ENCODE measurements at regions not wholly inside any gene's neighbourhood (a gene's known extent, or its start where the extent isn't known, plus 50 kb on each side); places are given as distances from the start of the nearest gene placed in this dataset.

DNA sequence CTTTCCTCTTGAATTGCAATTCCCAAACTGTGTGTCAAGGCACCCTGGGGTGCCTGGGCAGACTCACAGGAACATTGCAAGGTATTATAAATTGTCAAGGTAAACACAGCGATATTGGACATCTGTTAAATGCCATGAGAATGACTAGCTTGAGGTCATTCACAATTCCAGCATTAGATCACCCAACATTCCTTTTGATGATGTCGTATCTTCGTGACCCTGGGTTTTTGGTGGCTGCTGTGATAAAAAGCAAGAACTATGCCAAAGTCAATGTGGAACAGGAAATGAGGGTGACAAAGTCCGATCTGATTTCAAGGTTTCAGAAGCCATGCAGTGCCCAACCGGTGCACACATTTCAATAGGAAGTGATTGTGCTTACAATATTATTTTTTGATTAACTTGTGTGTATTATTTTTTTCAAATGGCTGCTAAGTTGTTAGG, 458.4 kb downstream of the MIAT start:
- Mint-ChIP-seq H3K4me1 (no peaks in the 10 kb centered on the region), H3K36me3 (no peaks in the 10 kb centered on the region), H3K4me3 (no peak overlapping the region), H3K9me3 (no peaks in the 10 kb centered on the region), H3K27ac (no peak overlapping the region)
- DNase-seq (ENCODE audit: low spot score in 2 of 2): no peak
- no peak for ATAC-seq

DNA sequence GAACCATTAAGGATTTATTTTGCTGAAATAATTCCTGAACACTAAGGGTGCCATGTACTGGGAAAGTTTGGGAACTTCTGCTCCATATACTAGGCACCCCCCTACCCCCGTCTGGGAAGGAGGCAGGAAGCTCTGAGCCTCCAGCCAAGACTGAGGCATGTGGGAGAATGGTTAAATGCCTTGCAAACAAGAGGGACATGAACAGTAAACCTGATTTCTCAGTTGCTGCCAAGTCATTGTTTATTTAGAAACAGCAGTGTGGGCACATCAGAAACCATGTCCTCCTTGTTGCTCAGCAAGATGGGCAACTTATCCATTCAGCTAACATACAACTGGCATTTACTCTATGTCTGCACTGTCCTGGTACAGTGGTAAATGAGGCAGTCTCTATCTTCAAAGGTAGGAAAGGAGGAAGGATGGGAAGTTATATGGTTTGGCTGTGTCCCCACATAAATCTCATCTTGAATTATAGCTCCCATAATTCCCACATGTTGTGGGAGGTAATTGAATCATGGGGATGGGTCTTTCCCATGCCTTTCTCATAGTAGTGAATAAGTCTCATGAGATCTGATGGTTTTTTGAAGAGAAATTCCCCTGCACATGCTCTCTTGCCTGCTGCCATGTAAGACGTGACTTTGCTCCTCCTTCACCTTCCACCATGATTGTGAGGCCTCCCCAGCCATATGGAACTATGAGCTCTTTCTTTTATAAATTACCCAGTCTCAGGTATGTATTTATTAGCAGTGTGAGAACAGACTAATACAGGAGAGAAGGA, 459.1 kb downstream of the MIAT start:
- H3K36me3 Mint-ChIP-seq: no peaks in the 10 kb centered on the region
- no peak overlapping the region for H3K27ac Mint-ChIP-seq
- no peak for DNase-seq (ENCODE audit: low spot score in 2 of 2)
- H3K4me1 Mint-ChIP-seq: no peaks in the 10 kb centered on the region
- H3K9me3 Mint-ChIP-seq: no peaks in the 10 kb centered on the region
- no peak overlapping the region for H3K4me3 Mint-ChIP-seq
- no peak for ATAC-seq

- peak; percentile 13 for ATAC-seq
- no peak overlapping the region for H3K27ac Mint-ChIP-seq
These were observed 462.6 kb downstream of the MIAT start for GRCh38 chr22:27120036-27120435.

GRCh38 chr22:27122574-27122973, 465.2 kb downstream of the MIAT start:
- H3K4me1 Mint-ChIP-seq: no peaks in the 10 kb centered on the region
- no peak for DNase-seq (ENCODE audit: low spot score in 2 of 2)
- no peaks in the 10 kb centered on the region for H3K36me3 Mint-ChIP-seq
- ATAC-seq: no peak
- H3K4me3 Mint-ChIP-seq: no peak overlapping the region
- no peaks in the 10 kb centered on the region for H3K9me3 Mint-ChIP-seq
- no peak overlapping the region for H3K27ac Mint-ChIP-seq

More at GRCh38 chr22:27120036-27120435, 462.6 kb downstream of the MIAT start:
- H3K4me1 Mint-ChIP-seq: no peaks in the 10 kb centered on the region
- no peak for DNase-seq (ENCODE audit: low spot score in 2 of 2)
- no peak overlapping the region for H3K4me3 Mint-ChIP-seq
- H3K36me3 Mint-ChIP-seq: no peaks in the 10 kb centered on the region
- no peaks in the 10 kb centered on the region for H3K9me3 Mint-ChIP-seq

DNA sequence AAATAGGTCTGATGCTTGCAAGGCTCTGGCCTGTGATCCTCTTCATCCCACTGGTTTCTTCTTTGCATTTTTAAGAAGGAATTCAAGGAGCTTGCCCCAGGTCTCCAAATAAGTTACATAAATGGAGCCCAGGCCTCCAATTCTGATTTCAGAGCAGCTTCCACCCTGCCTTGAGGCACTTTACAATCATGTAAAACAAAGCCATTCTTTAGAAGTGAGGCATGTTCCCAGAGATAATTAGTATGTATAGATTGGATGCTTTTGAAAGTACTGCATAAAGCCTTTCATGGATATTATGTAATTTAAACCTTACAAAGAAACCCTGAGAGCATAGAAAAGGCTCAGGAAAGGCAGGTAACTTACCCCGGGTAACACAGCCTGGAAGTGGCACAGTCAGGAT, 466.5 kb downstream of the MIAT start:
- DNase-seq (ENCODE audit: low spot score in 2 of 2) (no peak), ATAC-seq (no peak)
- Mint-ChIP-seq H3K36me3 (no peaks in the 10 kb centered on the region), H3K4me3 (no peak overlapping the region), H3K4me1 (no peaks in the 10 kb centered on the region), H3K27ac (no peak overlapping the region), H3K9me3 (no peaks in the 10 kb centered on the region)

GRCh38 chr22:27124351-27124966, 467.1 kb downstream of the MIAT start:
- Mint-ChIP-seq H3K36me3 (no peaks in the 10 kb centered on the region), H3K27ac (no peak overlapping the region), H3K4me3 (no peak overlapping the region), H3K4me1 (no peaks in the 10 kb centered on the region), H3K9me3 (no peaks in the 10 kb centered on the region)
- ATAC-seq: no peak
- DNase-seq (ENCODE audit: low spot score in 2 of 2): no peak

DNA sequence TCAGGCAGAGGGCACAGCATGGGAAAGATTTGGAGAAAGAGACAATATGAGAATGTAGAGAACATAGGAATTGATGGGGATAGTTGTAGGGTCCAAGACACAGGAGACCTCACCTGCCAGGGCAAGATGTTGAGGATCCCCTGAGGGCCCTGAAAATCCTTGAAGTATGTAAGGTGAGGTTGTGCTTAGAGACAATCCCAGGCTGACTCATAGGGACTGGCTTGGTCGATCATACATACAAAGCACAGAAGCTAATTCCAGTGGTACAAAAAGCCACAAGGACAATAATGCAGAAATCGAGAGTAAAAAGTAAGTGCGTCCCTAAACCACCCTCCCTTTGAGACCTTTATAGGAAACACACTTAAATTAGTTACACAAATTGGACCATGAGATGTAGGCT, 468.2 kb downstream of the MIAT start:
- no peak overlapping the region for H3K4me3 Mint-ChIP-seq
- no peak overlapping the region for H3K27ac Mint-ChIP-seq
- H3K4me1 Mint-ChIP-seq: no peaks in the 10 kb centered on the region
- DNase-seq (ENCODE audit: low spot score in 2 of 2) (no peak), ATAC-seq (no peak)
- H3K9me3 Mint-ChIP-seq: no peaks in the 10 kb centered on the region
- H3K36me3 Mint-ChIP-seq: no peaks in the 10 kb centered on the region

DNA sequence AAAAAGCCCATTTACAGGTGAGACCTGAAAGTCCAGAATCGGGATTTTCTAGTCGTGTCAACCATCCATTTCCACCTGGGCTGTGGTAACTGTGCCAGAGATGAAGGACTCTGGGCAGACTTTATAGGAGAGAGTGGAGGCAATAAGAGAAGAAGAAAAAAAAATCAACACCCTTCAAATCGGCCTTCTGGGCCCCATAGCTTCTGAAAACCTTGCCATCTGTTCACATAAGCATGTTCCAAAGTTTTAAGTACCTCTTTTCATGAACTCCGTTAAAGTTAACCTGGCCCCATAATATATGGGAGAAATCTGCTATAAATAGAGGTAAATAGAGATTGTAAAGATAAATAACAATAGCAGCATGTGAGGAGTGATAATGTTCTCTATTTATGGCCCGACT, 470.5 kb downstream of the MIAT start:
- Mint-ChIP-seq H3K27ac (no peak overlapping the region), H3K4me1 (no peaks in the 10 kb centered on the region), H3K9me3 (no peaks in the 10 kb centered on the region), H3K4me3 (no peak overlapping the region), H3K36me3 (no peaks in the 10 kb centered on the region)
- DNase-seq (ENCODE audit: low spot score in 2 of 2) (no peak), ATAC-seq (no peak)

DNA sequence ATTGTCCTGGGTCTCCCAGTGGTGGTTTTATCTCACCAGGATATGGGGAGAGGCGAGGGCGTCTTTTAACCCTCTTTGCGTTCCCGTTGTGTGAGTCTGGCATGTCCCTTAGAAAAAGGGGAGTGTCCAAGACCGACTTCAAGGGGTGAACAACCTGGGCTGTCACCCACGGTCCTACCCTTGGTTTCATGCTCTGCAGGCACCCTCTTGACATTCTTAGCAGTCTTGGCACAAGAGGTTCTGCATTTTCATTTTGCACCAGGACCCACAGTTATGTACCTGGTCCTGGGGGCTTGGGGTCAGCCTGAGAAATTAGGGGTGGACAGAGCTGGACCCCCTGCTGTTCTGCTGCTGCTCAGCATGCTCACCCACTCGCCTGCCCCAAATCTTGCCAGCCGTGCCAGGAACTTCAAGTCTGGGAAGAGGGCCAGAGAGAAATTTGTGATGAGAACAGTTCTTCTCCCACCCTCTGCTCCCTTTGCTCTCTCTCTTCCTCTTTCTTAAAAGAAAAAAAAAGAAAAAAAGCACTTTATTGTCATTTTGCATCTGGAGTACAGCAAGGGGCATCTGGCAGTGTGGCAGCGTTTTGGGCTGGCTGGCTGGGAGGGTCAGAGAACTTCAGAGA, 471.2 kb downstream of the MIAT start:
- Mint-ChIP-seq H3K9me3 (no peaks in the 10 kb centered on the region), H3K4me1 (no peaks in the 10 kb centered on the region), H3K27ac (no peak overlapping the region), H3K4me3 (no peak overlapping the region), H3K36me3 (no peaks in the 10 kb centered on the region)
- no peak for DNase-seq (ENCODE audit: low spot score in 2 of 2)
- no peak for ATAC-seq

DNA sequence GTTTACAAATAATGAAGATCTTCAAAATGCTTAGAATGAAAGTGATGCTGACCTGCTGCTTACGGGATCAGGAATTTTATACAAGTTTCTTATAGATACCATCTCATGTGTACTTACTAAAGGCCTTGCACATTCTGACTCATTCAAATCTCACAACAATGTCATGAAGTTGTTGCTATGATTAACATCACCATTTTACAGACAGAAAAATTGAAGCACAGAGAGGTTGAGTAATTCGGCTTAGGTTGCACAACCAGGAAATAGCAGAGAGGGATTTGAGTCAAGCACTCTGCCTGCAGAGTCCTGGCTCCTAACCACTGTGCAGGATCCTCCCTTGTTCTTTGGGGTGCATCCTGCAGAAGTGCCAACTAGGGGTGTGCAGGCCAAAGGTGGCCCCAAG, 471.9 kb downstream of the MIAT start:
- no peak for ATAC-seq
- Mint-ChIP-seq H3K36me3 (no peaks in the 10 kb centered on the region), H3K4me1 (no peaks in the 10 kb centered on the region), H3K9me3 (no peaks in the 10 kb centered on the region), H3K27ac (no peak overlapping the region), H3K4me3 (no peak overlapping the region)
- no peak for DNase-seq (ENCODE audit: low spot score in 2 of 2)

GRCh38 chr22:27130906-27131305, 473.5 kb downstream of the MIAT start:
- ATAC-seq (no peak), DNase-seq (ENCODE audit: low spot score in 2 of 2) (no peak)
- no peaks in the 10 kb centered on the region for H3K9me3 Mint-ChIP-seq
- H3K4me3 Mint-ChIP-seq: no peak overlapping the region
- H3K27ac Mint-ChIP-seq: no peak overlapping the region
- no peaks in the 10 kb centered on the region for H3K4me1 Mint-ChIP-seq
- no peaks in the 10 kb centered on the region for H3K36me3 Mint-ChIP-seq

- no peak for DNase-seq (ENCODE audit: low spot score in 2 of 2)
- Mint-ChIP-seq H3K4me1 (no peaks in the 10 kb centered on the region), H3K27ac (no peak overlapping the region), H3K36me3 (no peaks in the 10 kb centered on the region), H3K9me3 (no peaks in the 10 kb centered on the region), H3K4me3 (no peak overlapping the region)
- no peak for ATAC-seq
These were observed 474.0 kb downstream of the MIAT start for GRCh38 chr22:27131346-27131745.

GRCh38 chr22:27132400-27132799, 475.0 kb downstream of the MIAT start:
- ATAC-seq (no peak), DNase-seq (ENCODE audit: low spot score in 2 of 2) (no peak)
- H3K36me3 Mint-ChIP-seq: no peaks in the 10 kb centered on the region
- no peaks in the 10 kb centered on the region for H3K4me1 Mint-ChIP-seq
- H3K4me3 Mint-ChIP-seq: no peak overlapping the region
- no peaks in the 10 kb centered on the region for H3K9me3 Mint-ChIP-seq
- no peak overlapping the region for H3K27ac Mint-ChIP-seq

DNA sequence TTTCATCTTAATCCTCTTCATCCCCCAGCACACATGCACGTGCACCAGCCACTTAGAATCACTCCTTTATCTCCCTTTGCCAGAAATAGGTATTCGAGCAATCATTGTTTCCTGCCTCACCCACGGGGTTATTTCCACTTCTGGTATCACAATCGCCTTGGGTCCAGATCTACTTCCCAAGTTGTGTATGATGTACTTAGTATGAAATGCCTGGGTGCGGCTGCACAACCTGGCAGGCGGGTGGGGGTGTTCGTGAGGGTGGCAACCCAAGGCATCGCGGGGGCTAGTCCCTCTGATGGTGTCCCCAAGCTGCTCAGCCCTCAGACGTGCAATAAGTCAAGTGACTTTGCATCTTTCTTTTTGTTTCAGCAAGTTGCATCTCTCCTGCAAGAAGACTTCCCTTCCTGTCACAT, 475.6 kb downstream of the MIAT start:
- Mint-ChIP-seq H3K27ac (no peak overlapping the region), H3K9me3 (no peaks in the 10 kb centered on the region), H3K36me3 (no peaks in the 10 kb centered on the region), H3K4me3 (no peak overlapping the region), H3K4me1 (no peaks in the 10 kb centered on the region)
- ATAC-seq: no peak
- no peak for DNase-seq (ENCODE audit: low spot score in 2 of 2)

- ATAC-seq: no peak
- H3K4me1 Mint-ChIP-seq: no peaks in the 10 kb centered on the region
- no peak for DNase-seq (ENCODE audit: low spot score in 2 of 2)
- no peak overlapping the region for H3K27ac Mint-ChIP-seq
- H3K36me3 Mint-ChIP-seq: no peaks in the 10 kb centered on the region
- no peaks in the 10 kb centered on the region for H3K9me3 Mint-ChIP-seq
- H3K4me3 Mint-ChIP-seq: no peak overlapping the region
These were observed 476.4 kb downstream of the MIAT start for GRCh38 chr22:27133681-27134314.

- H3K4me3 Mint-ChIP-seq: no peak overlapping the region
- no peaks in the 10 kb centered on the region for H3K4me1 Mint-ChIP-seq
- peak; percentile 80 for ATAC-seq
- H3K9me3 Mint-ChIP-seq: no peaks in the 10 kb centered on the region
- no peak for DNase-seq (ENCODE audit: low spot score in 2 of 2)
- no peak overlapping the region for H3K27ac Mint-ChIP-seq
- no peaks in the 10 kb centered on the region for H3K36me3 Mint-ChIP-seq
These were observed 476.9 kb downstream of the MIAT start for GRCh38 chr22:27134315-27134701.
